ENCODE measurements at regions not wholly inside any gene's neighbourhood (a gene's known extent, or its start where the extent isn't known, plus 50 kb on each side); places are given as distances from the start of the nearest gene placed in this dataset.

DNA sequence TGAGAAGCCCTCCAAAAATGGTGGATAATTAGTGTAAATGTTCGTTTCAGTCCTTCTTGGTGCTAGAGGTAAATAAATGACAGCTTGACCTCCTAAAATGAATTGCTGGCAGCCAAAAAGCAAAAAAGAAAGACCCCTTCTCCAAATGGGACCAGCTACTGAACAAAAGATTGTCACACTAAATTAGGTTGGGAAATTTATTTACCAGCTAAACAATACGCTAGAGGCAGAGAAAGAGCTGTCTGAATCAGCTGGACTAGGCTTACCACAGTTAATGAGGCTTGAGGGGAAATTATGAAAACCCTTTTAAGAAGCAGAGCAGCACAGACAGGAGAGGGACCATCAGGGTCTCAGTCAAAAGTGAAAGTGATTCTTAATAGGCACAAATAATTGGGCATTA lies 498.9 kb downstream of the SUCLA2 start:
- 84 to 91% methylated on average over 2 of the region's 2 CpGs for WGBS, 2 donors
- Histone ChIP-seq H3K36me3 (ENCODE audit: low read depth, missing control alignments) (no peaks in the 10 kb centered on the region), H3K4me3 (no peak overlapping the region), H3K27ac (no peak overlapping the region), H3K9me3 (no peaks in the 10 kb centered on the region), H3K27me3 (no peaks in the 10 kb centered on the region), H3K4me1 (no peaks in the 10 kb centered on the region)
- no peak for TF ChIP-seq POLR2A (IDR thresholded peaks at IDR 0.05)
- TF ChIP-seq, protein P1, sequence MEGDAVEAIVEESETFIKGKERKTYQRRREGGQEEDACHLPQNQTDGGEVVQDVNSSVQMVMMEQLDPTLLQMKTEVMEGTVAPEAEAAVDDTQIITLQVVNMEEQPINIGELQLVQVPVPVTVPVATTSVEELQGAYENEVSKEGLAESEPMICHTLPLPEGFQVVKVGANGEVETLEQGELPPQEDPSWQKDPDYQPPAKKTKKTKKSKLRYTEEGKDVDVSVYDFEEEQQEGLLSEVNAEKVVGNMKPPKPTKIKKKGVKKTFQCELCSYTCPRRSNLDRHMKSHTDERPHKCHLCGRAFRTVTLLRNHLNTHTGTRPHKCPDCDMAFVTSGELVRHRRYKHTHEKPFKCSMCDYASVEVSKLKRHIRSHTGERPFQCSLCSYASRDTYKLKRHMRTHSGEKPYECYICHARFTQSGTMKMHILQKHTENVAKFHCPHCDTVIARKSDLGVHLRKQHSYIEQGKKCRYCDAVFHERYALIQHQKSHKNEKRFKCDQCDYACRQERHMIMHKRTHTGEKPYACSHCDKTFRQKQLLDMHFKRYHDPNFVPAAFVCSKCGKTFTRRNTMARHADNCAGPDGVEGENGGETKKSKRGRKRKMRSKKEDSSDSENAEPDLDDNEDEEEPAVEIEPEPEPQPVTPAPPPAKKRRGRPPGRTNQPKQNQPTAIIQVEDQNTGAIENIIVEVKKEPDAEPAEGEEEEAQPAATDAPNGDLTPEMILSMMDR (IDR thresholded peaks at IDR 0.05), result no peak
- DNase-seq, result no peak
- intact Hi-C loops (cut with DNase I; ENCODE audit: low total_unique reads), result no loop called here

DNA sequence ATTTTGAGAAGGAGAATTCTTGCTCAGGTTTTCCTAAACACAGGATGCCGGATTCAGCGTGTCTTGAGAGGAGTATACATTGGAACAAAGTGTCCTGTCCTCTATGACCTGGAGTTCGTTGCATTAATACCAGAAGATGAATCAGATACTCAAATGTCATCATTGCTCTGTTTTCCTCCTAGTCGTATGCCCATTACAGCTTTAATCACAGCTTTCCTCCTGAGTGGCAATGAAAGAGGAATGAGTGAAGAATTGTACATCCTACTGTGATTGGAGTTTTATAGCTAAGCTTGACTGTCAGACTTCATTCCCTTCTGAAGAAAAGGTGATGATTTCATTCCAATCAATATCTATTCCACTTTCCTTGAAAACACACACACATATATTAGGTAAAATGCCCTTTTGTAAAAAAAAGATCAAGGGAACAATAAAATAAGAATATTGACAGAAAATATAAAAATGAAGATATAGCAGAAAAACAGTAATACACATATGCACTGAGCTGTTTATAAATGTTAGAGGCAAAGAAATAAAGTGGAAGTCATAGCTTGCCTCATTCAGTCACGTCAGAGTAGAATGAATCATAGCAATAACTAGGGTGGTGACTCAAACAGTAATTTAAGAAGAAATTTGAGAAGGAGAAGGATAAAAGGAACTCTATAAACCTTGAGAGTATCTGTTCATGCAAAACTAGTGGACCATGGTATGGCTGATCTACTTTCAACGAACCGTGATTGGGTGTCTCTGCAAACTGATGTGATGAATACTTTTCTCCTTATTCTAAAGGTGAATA lies 501.5 kb downstream of the SUCLA2 start:
- H3K27me3 ChIP-seq, result no peaks in the 10 kb centered on the region
- H3K4me3 ChIP-seq, result no peak overlapping the region
- no peak for DNase-seq
- H3K9me3 ChIP-seq, result no peaks in the 10 kb centered on the region
- intact Hi-C loops (cut with DNase I; ENCODE audit: low total_unique reads), result no loop called here
- TF ChIP-seq, protein P1 (IDR thresholded peaks at IDR 0.05), result no peak
- TF ChIP-seq POLR2A (IDR thresholded peaks at IDR 0.05), result no peak
- WGBS, 2 donors, result 60 to 76% methylated on average over 7 of the region's 7 CpGs
- no peaks in the 10 kb centered on the region for H3K4me1 ChIP-seq
- H3K27ac ChIP-seq, result no peak overlapping the region
- H3K36me3 ChIP-seq (ENCODE audit: low read depth, missing control alignments), result no peaks in the 10 kb centered on the region

DNA sequence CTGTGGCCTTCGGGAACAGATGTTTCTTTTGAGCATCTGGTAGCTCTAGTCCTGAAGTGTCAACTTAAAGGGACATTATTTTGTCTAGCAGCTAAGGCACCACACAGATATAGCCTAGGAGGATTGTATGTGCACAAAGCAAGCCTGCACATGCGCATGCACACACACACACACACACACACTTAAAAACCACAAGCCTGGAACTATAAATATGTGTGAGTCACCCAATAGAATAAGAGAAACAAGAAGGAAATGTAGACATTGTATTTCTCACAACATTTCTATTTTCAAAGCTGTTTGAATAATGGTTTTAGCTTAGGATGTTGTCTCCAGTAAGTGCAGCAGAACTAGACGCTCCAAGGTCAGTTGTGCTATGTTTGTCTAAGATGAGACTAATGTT lies 516.5 kb downstream of the SUCLA2 start:
- DNase-seq, result no peak
- WGBS, 2 donors, result 38 to 57% methylated on average over 3 of the region's 3 CpGs
- Histone ChIP-seq H3K27me3 (no peaks in the 10 kb centered on the region), H3K4me3 (no peak overlapping the region), H3K27ac (no peak overlapping the region), H3K9me3 (no peaks in the 10 kb centered on the region), H3K4me1 (no peaks in the 10 kb centered on the region), H3K36me3 (ENCODE audit: low read depth, missing control alignments) (no peaks in the 10 kb centered on the region)
- intact Hi-C loops (cut with DNase I; ENCODE audit: low total_unique reads), result no loop called here
- TF ChIP-seq, protein P1 (IDR thresholded peaks at IDR 0.05), result no peak
- no peak for TF ChIP-seq POLR2A (IDR thresholded peaks at IDR 0.05)

DNA sequence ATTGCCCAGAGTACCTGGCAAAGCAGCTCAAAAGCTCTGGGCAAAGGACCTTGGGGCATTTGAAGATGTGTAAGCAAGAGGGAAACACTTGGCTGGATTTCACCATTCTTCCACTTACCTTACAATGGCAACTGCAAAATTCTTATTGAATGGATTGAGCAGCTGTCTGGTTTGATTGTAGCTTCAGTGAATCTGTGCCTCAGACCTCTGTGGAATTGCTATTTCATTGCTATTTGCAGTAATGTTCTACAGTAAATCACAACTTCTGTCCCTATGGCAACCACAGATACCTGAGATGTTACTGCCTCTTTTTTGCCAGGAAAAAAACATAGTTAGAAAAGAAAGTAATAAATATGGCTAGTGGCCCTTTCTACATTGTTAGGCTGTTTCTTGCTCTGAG lies 519.5 kb downstream of the SUCLA2 start:
- Histone ChIP-seq H3K4me3 (no peak overlapping the region), H3K27me3 (no peaks in the 10 kb centered on the region), H3K9me3 (no peaks in the 10 kb centered on the region), H3K4me1 (no peaks in the 10 kb centered on the region), H3K36me3 (ENCODE audit: low read depth, missing control alignments) (no peaks in the 10 kb centered on the region), H3K27ac (no peak overlapping the region)
- intact Hi-C loops (cut with DNase I; ENCODE audit: low total_unique reads), result no loop called here
- TF ChIP-seq, protein P1 (IDR thresholded peaks at IDR 0.05), result no peak
- DNase-seq, result no peak

DNA sequence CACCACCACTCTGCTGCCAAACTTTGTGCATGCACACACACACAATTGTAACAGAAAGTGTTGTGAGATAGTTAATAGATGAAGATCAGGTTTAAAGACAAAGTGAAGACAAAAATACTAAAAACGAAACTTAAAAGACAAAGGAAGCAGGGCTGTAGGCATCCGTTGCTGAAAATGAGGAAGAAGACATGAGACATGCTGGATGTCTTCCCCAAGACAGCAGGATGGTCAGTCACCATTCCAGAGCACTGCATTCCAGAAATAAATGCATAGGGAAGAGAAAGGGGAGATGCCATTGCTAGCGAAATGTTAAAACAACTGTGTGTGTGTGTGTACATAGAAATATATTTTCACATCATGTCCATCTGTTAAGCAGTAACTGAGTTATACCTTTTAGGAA lies 520.1 kb downstream of the SUCLA2 start:
- H3K36me3 ChIP-seq (ENCODE audit: low read depth, missing control alignments), result no peaks in the 10 kb centered on the region
- H3K4me1 ChIP-seq, result no peaks in the 10 kb centered on the region
- 67 to 76% methylated on average over 3 of the region's 3 CpGs for WGBS, 2 donors
- intact Hi-C loops (cut with DNase I; ENCODE audit: low total_unique reads), result no loop called here
- DNase-seq, result no peak
- H3K9me3 ChIP-seq, result no peaks in the 10 kb centered on the region
- no peaks in the 10 kb centered on the region for H3K27me3 ChIP-seq
- no peak for TF ChIP-seq POLR2A (IDR thresholded peaks at IDR 0.05)
- TF ChIP-seq, protein P1 (IDR thresholded peaks at IDR 0.05), result no peak
- no peak overlapping the region for H3K27ac ChIP-seq
- no peak overlapping the region for H3K4me3 ChIP-seq
